SK-N-SH (cell line): ENCODE measurements at regions not wholly inside any gene's neighbourhood (a gene's known extent, or its start where the extent isn't known, plus 50 kb on each side); places are given as distances from the start of the nearest gene placed in this dataset.

ENCODE experiments used
- CTCF ChIP-seq: fragments of 200-600 bp; sonication (generic); IDR thresholded peaks from 2 replicates; pipeline ENCODE4 v1.6.1; 2017; ENCODE audit warnings: antibody characterized with exemption, mild to moderate bottlenecking, moderate library complexity
- EZH2phosphoT487 ChIP-seq: fragments of 200-600 bp; sonication (generic); IDR thresholded peaks from 2 replicates; pipeline ENCODE4 v1.6.1; 2017; ENCODE audit warnings: low read depth, mixed run types, mild to moderate bottlenecking, antibody characterized with exemption, moderate library complexity, borderline replicate concordance
- FOXM1 ChIP-seq: IDR thresholded peaks from 2 replicates; pipeline ENCODE4 v1.4.0; 2012; ENCODE audit warnings: low read depth, mild to moderate bottlenecking
- GABPA ChIP-seq: IDR thresholded peaks from 2 replicates; pipeline ENCODE4 v1.4.0; 2012; ENCODE audit warnings: low read depth, mild to moderate bottlenecking
- MAX ChIP-seq: IDR thresholded peaks from 2 replicates; pipeline ENCODE4 v1.4.0; 2012; ENCODE audit warnings: low read depth
- MXI1 ChIP-seq: IDR thresholded peaks from 2 replicates; pipeline ENCODE4 v1.6.1; 2012; ENCODE audit warnings: mild to moderate bottlenecking, low read depth, low read length, improper control_type of control experiment
- NFIC ChIP-seq: IDR thresholded peaks from 2 replicates; pipeline ENCODE4 v1.4.0; 2012; ENCODE audit warnings: borderline replicate concordance
- POLR2AphosphoS5 ChIP-seq: IDR thresholded peaks from 2 replicates; pipeline ENCODE4 v1.6.1; 2012; ENCODE audit warnings: low read depth, low read length
- TAF1 ChIP-seq: IDR thresholded peaks from 2 replicates; pipeline ENCODE4 v1.6.1; 2012; ENCODE audit warnings: low read depth, mild to moderate bottlenecking, low read length, moderate library complexity, borderline replicate concordance
- TF ChIP-seq, protein P1 (sequence below): fragments of 150-350 bp; IDR thresholded peaks from 2 replicates; pipeline ENCODE4 v1.6.1; 2017; ENCODE audit warnings: antibody characterized with exemption, low read length, low read depth, borderline replicate concordance

- TF ChIP-seq CTCF = no peak
- TF ChIP-seq, protein P1, sequence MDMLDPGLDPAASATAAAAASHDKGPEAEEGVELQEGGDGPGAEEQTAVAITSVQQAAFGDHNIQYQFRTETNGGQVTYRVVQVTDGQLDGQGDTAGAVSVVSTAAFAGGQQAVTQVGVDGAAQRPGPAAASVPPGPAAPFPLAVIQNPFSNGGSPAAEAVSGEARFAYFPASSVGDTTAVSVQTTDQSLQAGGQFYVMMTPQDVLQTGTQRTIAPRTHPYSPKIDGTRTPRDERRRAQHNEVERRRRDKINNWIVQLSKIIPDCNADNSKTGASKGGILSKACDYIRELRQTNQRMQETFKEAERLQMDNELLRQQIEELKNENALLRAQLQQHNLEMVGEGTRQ = no peak
- TF ChIP-seq MAX = no peak
- TF ChIP-seq EZH2phosphoT487 = no peak
- no peak for TF ChIP-seq POLR2AphosphoS5
- TF ChIP-seq TAF1 = no peak
- no peak for TF ChIP-seq MXI1
- no peak for TF ChIP-seq FOXM1
- TF ChIP-seq GABPA = no peak
- no peak for TF ChIP-seq NFIC
Observed at GRCh38 chr1:198901266-198901665, 262.4 kb downstream of the PTPRC start.
